HG02885 (cell line): ENCODE measurements at regions not wholly inside any gene's neighbourhood (a gene's known extent, or its start where the extent isn't known, plus 50 kb on each side); places are given as distances from the start of the nearest gene placed in this dataset.
"Not testable (repeated sequence)": the region's sequence is repeated elsewhere in the genome, so short reads cannot be mapped to it uniquely, and the experiment has no call there.

Source experiments
- ATAC-seq: cut with Tn5 transposase; IDR thresholded peaks from one replicate; pipeline ENCODE4 v1.9.1; 2021; ENCODE audit warnings: mild to moderate bottlenecking; ENCODE audit not compliant: unreplicated experiment, poor library complexity

DNA sequence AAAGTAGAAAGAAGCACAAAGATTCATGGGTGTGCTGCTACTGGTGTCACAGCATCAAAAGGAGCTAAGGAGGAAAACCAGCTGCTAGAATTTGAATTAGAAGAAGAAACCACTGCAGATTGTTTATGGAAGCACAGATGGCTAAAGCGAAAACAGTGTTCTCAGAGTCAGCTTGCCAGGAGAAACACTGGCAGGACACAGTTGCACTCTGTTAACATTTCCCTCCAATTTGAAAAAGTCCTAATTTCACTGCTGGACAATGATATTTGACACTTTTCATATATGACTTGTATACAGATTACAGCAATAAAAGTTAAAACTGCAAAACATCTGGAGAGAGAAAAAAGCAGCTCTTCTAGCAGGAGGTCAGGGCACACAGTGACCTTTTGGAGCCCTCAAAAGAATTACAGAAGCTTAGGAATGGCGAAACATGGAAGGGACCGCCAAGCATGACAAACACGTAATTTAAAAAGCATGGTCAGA, 314.5 kb downstream of the COL12A1 start:
- ATAC-seq, result no peak

- no peak for ATAC-seq
Observed at GRCh38 chr6:74889635-74890034, 316.2 kb downstream of the COL12A1 start.

DNA sequence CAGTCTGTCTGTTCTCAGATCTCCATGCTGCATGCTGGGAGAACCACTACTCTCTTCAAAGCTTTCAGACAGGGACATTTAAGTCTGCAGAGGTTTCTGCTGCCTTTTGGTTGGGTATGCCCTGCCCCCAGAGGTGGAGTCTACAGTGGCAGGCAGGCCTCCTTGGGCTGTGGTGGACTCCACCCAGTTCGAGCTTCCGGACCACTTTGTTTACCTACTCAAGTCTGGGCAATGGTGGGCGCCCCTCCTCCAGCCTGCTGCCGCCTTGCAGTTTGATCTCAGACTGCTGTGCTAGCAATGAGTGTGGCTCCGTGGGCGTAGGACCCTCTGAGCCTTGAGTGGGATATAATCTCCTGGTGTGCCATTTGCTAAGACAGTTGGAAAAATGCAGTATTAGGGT, 317.1 kb downstream of the COL12A1 start:
- not testable (repeated sequence) for ATAC-seq

DNA sequence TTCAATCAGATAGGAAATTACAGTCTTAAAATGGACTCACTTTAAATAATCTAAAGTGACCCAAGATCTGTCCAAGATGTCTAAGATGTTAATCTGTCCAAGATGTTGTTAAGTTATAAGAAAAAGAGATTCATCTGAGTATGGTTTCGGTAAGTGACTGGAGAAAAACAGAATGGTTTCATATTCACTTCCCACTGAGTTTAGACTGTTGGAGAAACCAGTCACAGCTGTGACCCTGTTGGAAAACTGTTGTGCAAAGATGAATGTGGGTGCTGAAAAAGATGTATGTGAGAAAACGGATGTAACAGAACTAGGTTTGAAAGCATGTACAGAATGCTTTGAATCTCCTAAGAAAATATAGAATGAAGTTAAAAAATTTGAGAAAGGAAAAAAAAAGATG, 325.9 kb downstream of the COL12A1 start:
- ATAC-seq, result no peak

GRCh38 chr6:74879234-74879633, 326.6 kb downstream of the COL12A1 start:
- no peak for ATAC-seq

DNA sequence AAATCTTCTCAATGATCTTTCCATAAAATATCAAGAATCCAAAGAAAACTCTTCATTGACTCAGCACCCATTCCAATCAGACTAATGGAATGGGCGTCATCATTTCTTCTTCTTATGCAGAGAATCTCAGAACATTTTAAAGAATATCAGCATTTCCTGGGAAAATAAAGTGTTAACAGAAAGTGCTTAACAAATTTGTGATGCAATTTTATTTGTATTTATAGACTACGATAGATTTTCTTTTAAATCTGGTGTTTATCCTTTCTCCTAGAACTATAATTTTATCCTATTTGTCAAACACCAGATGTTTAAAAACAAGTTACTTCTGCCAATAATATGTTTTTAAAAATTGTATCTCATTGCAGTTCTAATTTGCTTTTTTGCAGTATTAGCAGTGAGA, 330.7 kb downstream of the COL12A1 start:
- no peak for ATAC-seq

DNA sequence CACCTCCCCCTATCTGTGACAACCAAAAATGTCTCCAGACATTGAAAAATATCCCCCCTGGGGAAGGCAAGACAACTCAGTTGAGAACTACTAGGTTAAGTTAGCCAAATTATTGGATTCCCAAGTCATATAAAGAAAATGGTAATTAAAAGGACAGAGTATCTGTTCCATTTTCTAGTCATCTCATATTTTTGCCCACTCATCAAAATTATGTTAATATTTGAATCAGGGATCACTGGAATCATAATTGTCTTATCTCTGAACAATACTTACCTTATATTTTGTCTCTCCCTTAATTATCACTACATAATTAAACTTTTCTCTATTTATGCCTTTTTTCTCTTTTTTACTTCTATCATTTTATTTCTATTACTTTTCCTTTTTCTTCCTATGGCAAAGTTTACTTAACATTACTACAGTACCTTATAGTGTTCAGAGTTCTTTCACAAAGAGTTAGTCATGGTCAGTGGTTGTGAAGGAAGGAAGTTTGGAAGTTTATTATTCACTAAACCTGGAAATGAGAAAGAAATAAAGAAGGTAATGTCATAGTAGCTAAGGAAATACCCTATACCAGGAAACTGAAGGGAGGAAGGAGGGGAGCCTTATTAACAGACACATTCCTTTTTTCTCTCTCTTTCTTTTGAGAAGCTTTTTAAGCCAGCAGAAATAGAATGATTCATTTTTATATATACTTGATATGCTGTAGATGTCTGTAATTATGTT, 332.9 kb downstream of the COL12A1 start:
- ATAC-seq, result no peak

GRCh38 chr6:74871757-74872156, 334.1 kb downstream of the COL12A1 start:
- ATAC-seq, result no peak

DNA sequence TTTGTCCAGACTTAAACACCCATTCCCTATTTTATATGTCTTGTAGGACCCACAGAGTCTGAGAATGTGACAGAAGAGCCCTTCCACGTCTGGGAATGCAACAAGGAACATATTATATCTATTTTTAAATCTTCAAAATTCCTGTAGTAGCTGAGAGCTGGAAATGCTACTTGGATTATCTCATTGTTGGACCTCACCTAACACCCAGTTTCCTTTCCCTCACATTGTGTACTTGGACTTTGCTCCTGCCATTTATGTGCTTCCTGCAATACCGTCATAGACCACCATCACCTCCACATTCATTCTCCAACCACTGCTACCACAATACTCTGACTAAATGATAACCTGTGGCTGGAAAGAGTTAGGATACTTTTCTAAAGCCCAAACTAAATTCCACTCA, 335.4 kb downstream of the COL12A1 start:
- ATAC-seq, result peak; percentile 41

DNA sequence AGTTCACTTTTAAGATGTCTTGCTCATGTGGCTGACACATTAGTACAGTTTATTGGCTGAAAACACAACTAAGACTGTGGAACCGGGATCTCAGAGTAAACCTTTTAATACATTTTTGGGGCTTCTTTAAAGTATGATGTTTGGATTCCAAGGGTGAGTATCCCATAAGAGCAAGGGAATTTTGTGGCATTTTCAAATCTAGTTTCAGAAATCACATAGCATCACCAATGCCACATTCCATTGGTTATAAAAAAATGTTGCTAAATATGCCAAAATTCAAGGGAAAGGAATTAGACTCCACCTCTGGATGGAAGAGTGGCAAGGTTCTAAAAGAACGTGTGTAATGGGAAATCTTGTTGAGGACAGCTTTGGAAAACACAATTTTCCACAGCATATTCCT, 338.6 kb downstream of the COL12A1 start:
- ATAC-seq, result no peak

- ATAC-seq, result no peak
Observed at GRCh38 chr6:74863968-74864367, 341.9 kb downstream of the COL12A1 start.

DNA sequence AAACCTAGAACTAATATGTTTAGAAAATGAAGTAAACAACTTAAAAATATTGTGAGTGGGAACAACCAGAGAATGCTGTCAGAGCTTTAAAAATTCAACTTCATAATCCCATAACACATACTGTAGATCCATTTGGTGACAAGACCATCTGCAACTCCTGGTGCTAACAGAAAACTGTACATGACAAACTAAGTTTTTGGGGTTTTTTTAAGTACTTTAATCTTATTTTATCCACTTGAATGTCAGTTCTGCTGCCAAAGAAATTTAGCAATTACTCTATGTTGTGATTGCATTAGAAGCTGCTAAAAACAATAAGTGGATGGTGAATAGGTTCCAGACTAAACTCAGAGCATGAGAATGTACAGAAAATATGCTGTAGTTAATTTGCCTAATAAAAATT, 345.4 kb downstream of the COL12A1 start:
- ATAC-seq, result no peak

DNA sequence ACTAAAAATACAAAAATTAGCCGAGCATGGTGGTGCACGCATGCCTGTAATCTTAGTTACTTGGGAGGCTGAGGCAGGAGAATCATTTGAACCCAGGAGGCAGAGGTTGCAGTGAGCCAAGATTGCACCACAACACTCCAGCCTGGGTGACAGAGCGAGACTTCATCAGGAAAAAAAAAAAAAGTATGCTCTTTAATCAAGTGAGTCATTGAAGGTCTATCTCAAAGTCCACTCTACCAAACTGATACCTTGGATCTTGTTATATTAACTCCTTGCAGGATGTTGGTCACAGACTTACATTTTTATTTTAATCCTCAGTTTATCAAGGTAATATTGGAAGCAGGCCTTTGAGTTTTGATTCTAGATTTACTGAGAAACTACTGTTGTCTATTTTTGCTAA, 348.7 kb downstream of the COL12A1 start:
- ATAC-seq, result no peak

- ATAC-seq, result no peak
Observed at GRCh38 chr6:74853991-74854390, 351.9 kb downstream of the COL12A1 start.

- ATAC-seq, result no peak
Observed at GRCh38 chr6:74851596-74851995, 354.3 kb downstream of the COL12A1 start.

GRCh38 chr6:74840953-74841352, 364.9 kb downstream of the COL12A1 start:
- no peak for ATAC-seq

- no peak for ATAC-seq
Observed at GRCh38 chr6:74834967-74835366, 370.9 kb downstream of the COL12A1 start.

DNA sequence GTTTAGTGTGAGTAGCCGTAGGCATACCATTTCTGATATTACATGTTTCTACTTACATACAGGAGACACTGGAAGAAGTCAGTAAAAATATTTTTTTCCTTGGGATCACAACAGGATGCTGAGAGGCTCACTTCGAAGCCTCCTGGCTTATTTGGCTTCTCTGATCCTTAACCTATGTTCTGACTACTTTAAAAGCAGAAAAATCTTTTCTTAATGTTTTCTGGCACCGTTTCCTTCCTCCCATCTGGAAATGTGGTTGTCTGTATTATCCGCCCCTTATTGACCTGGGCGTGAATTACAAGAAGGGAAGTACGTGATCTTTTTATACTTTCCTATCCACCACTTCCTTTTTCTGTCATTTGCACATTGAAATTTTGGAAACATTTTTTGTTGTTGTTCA, 379.6 kb downstream of the COL12A1 start:
- no peak for ATAC-seq

DNA sequence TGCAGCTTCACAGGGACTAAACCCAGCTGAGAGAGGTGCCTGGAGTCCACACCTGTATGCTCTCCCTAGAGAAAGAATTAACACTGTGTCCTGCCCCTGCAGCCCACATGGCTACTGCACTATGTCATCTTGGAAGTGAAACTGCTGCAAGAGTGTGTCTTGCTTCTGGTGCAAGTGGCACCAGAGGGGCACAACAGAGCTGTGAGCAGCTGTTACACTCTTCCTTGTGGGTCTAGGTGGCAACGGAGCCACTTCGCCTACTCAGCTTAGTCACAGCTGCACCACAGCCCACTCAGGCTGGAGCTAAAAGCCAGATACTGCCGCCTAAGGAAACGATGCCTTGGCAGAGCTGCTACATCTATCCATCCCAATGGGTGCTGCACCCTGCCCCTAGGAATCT, 391.4 kb downstream of the COL12A1 start:
- ATAC-seq, result no peak

GRCh38 chr6:74807674-74808073, 398.2 kb downstream of the COL12A1 start:
- ATAC-seq, result no peak

DNA sequence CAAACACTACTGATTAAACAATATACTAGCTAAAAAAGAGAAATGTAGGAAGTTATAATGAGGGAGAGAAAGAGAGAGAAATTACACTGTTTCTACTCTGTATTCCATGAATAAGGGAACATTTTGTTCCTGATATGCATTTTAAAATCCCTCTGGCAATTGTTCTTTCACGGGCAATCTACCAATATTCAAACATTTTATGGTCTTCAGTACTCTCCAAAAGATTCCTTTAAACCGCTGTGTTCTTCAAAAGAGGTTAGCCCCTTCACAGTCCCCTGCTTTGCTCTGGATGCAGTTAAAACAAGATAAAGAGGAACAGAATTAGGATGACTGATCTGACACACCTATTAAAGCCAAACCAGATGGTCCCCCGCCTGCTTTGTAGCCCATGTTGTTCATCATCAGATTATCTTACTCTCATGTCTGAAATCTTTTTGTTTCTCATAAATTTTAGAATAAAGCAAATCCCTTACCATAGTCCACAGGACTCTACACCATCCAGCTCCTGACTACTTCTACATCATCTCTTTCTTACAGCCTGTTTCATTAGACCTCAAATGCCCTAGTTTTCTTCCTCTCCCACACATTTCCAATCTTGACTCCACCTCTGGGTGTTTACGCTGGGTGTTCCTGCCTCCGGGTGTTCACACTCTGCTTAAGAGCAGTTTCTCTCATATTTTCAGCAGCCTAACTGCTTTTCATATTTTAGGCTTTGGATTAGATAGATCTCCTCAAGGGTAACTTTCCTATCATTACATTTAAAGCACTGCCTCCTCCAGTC, 399.7 kb downstream of the COL12A1 start:
- no peak for ATAC-seq

GRCh38 chr6:74798302-74798701, 407.6 kb downstream of the COL12A1 start:
- no peak for ATAC-seq
